Hematopoietic multipotent progenitor cell treated with erythropoietin and hydrocortisone succinate and interleukin-3 and kit ligand, for 6 days (in vitro differentiated cells): ENCODE measurements at regions not wholly inside any gene's neighbourhood (a gene's known extent, or its start where the extent isn't known, plus 50 kb on each side); places are given as distances from the start of the nearest gene placed in this dataset.
A peak's percentile ranks its signal among the peaks of the same experiment; 100 is the strongest.

Experiments
- DNase-seq: peaks from one replicate; pipeline ENCODE4 v3.0.0-alpha.2; 2015

- DNase-seq, result no peak
These were observed 226.4 kb upstream of the CASK start for GRCh38 chrX:42149765-42150164.

GRCh38 chrX:42149281-42149680 lies 225.9 kb upstream of the CASK start:
- no peak for DNase-seq

GRCh38 chrX:42143866-42144592 lies 220.7 kb upstream of the CASK start:
- no peak for DNase-seq

- no peak for DNase-seq
These were observed 217.0 kb upstream of the CASK start for GRCh38 chrX:42140320-42140719.

- no peak for DNase-seq
These were observed 212.4 kb upstream of the CASK start for GRCh38 chrX:42135583-42136228.

GRCh38 chrX:42131856-42132255 lies 208.5 kb upstream of the CASK start:
- no peak for DNase-seq

- DNase-seq, result no peak
These were observed 205.9 kb upstream of the CASK start for GRCh38 chrX:42129022-42129940.

- no peak for DNase-seq
These were observed 205.2 kb upstream of the CASK start for GRCh38 chrX:42128587-42128986.

GRCh38 chrX:42128020-42128419 lies 204.7 kb upstream of the CASK start:
- no peak for DNase-seq

- DNase-seq, result no peak
These were observed 204.2 kb upstream of the CASK start for GRCh38 chrX:42127563-42127962.

- DNase-seq, result no peak
These were observed 200.0 kb upstream of the CASK start for GRCh38 chrX:42123369-42123768.

GRCh38 chrX:42119076-42119475 lies 195.7 kb upstream of the CASK start:
- no peak for DNase-seq

- no peak for DNase-seq
These were observed 194.0 kb upstream of the CASK start for GRCh38 chrX:42117318-42117717.

- DNase-seq, result no peak
These were observed 186.1 kb upstream of the CASK start for GRCh38 chrX:42109428-42109827.

GRCh38 chrX:42107495-42108488 lies 184.4 kb upstream of the CASK start:
- no peak for DNase-seq

GRCh38 chrX:42106556-42106955 lies 183.2 kb upstream of the CASK start:
- DNase-seq, result no peak

- no peak for DNase-seq
These were observed 179.4 kb upstream of the CASK start for GRCh38 chrX:42102586-42103282.

- no peak for DNase-seq
These were observed 175.5 kb upstream of the CASK start for GRCh38 chrX:42098900-42099299.

GRCh38 chrX:42097486-42097885 lies 174.1 kb upstream of the CASK start:
- DNase-seq, result no peak

- DNase-seq, result no peak
These were observed 173.0 kb upstream of the CASK start for GRCh38 chrX:42096265-42096920.

- DNase-seq, result peak; percentile 0
These were observed 170.9 kb upstream of the CASK start for GRCh38 chrX:42094218-42094617.
